ENCODE measurements at regions not wholly inside any gene's neighbourhood (a gene's known extent, or its start where the extent isn't known, plus 50 kb on each side); places are given as distances from the start of the nearest gene placed in this dataset.

- no peak overlapping the region for H3K4me3 ChIP-seq
- H3K27ac ChIP-seq, result no peak overlapping the region
- TF ChIP-seq POLR2A (IDR thresholded peaks at IDR 0.05) (no peak), CTCF (IDR thresholded peaks at IDR 0.05) (no peak), POLR2AphosphoS5 (IDR thresholded peaks at IDR 0.05; ENCODE audit: insufficient read depth in 1 of 2, low read depth in 1 of 2) (no peak)
- no peaks in the 10 kb centered on the region for H3K27me3 ChIP-seq
- H3K4me1 ChIP-seq, result no peaks in the 10 kb centered on the region
- DNase-seq (ENCODE audit: extremely low spot score in 2 of 2), result no peak
- intact Hi-C loops (cut with DNase I), result no loop called here
- no peaks in the 10 kb centered on the region for H3K36me3 ChIP-seq
- no peaks in the 10 kb centered on the region for H3K9me3 ChIP-seq
These were observed 646.1 kb upstream of the KIF2B start for GRCh38 chr17:53176629-53177028.

DNA sequence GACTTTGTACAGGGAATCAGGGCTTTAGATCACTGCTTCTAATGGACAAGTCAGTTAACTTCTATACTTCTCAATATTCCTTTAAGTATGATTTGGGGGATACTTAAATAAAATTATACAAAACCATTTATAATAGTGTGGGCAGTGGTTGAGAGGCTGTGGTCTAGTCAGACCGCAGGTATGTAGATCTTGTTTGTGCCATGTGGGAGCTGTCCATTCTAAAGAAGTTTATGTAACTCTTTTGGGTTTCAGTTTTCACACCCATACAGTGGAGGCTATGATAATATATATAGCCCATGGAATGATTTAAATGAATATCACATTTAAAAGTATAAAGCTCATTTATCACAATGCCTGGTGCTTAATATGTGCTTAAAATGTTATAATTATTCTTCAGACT is 654.3 kb upstream of the KIF2B start:
- no peaks in the 10 kb centered on the region for H3K27me3 ChIP-seq
- intact Hi-C loops (cut with DNase I), result no loop called here
- H3K4me1 ChIP-seq, result no peaks in the 10 kb centered on the region
- H3K9me3 ChIP-seq, result no peaks in the 10 kb centered on the region
- no peak overlapping the region for H3K4me3 ChIP-seq
- no peak overlapping the region for H3K27ac ChIP-seq
- no peaks in the 10 kb centered on the region for H3K36me3 ChIP-seq
- DNase-seq (ENCODE audit: extremely low spot score in 2 of 2), result no peak
- no peak for TF ChIP-seq CTCF (IDR thresholded peaks at IDR 0.05)
- no peak for TF ChIP-seq POLR2AphosphoS5 (IDR thresholded peaks at IDR 0.05; ENCODE audit: insufficient read depth in 1 of 2, low read depth in 1 of 2)
- TF ChIP-seq POLR2A (IDR thresholded peaks at IDR 0.05), result no peak

- DNase-seq (ENCODE audit: extremely low spot score in 2 of 2), result no peak
- no peaks in the 10 kb centered on the region for H3K36me3 ChIP-seq
- no peaks in the 10 kb centered on the region for H3K27me3 ChIP-seq
- intact Hi-C loops (cut with DNase I), result no loop called here
- H3K27ac ChIP-seq, result no peak overlapping the region
- H3K4me3 ChIP-seq, result no peak overlapping the region
- no peaks in the 10 kb centered on the region for H3K9me3 ChIP-seq
- TF ChIP-seq POLR2A (IDR thresholded peaks at IDR 0.05) (no peak), POLR2AphosphoS5 (IDR thresholded peaks at IDR 0.05; ENCODE audit: insufficient read depth in 1 of 2, low read depth in 1 of 2) (no peak), CTCF (IDR thresholded peaks at IDR 0.05) (no peak)
- H3K4me1 ChIP-seq, result no peaks in the 10 kb centered on the region
These were observed 656.0 kb upstream of the KIF2B start for GRCh38 chr17:53166731-53167130.

GRCh38 chr17:53150101-53150698 is 672.5 kb upstream of the KIF2B start:
- no peak overlapping the region for H3K4me3 ChIP-seq
- H3K27me3 ChIP-seq, result no peaks in the 10 kb centered on the region
- TF ChIP-seq CTCF (IDR thresholded peaks at IDR 0.05) (no peak), POLR2AphosphoS5 (IDR thresholded peaks at IDR 0.05; ENCODE audit: insufficient read depth in 1 of 2, low read depth in 1 of 2) (no peak), POLR2A (IDR thresholded peaks at IDR 0.05) (no peak)
- H3K36me3 ChIP-seq, result no peaks in the 10 kb centered on the region
- intact Hi-C loops (cut with DNase I), result loop anchor here (5.0 kb wide), 1 partner anchor 1627 kb away; no protein-coding TSS in a partner anchor
- H3K27ac ChIP-seq, result no peak overlapping the region
- DNase-seq (ENCODE audit: extremely low spot score in 2 of 2), result no peak
- H3K9me3 ChIP-seq, result no peaks in the 10 kb centered on the region
- H3K4me1 ChIP-seq, result no peaks in the 10 kb centered on the region

GRCh38 chr17:53149316-53149715 is 673.4 kb upstream of the KIF2B start:
- Histone ChIP-seq H3K4me3 (no peak overlapping the region), H3K27me3 (no peaks in the 10 kb centered on the region), H3K27ac (no peak overlapping the region), H3K9me3 (no peaks in the 10 kb centered on the region), H3K36me3 (no peaks in the 10 kb centered on the region), H3K4me1 (no peaks in the 10 kb centered on the region)
- TF ChIP-seq POLR2AphosphoS5 (IDR thresholded peaks at IDR 0.05; ENCODE audit: insufficient read depth in 1 of 2, low read depth in 1 of 2) (no peak), POLR2A (IDR thresholded peaks at IDR 0.05) (no peak), CTCF (IDR thresholded peaks at IDR 0.05) (no peak)
- intact Hi-C loops (cut with DNase I), result no loop called here
- no peak for DNase-seq (ENCODE audit: extremely low spot score in 2 of 2)

Data from vagina (tissue), 2 donors.